IPS-15b (cell line): ENCODE measurements at regions not wholly inside any gene's neighbourhood (a gene's known extent, or its start where the extent isn't known, plus 50 kb on each side); places are given as distances from the start of the nearest gene placed in this dataset.

Source experiments
- H3K27me3 ChIP-seq: one replicate; pipeline ENCODE4 v1.6.1; 2013; ENCODE audit warnings: low read length; ENCODE audit not compliant: control insufficient read depth, insufficient read depth
- H3K36me3 ChIP-seq: one replicate; pipeline ENCODE4 v1.6.1; 2013; ENCODE audit warnings: low read length; ENCODE audit not compliant: control insufficient read depth, insufficient read depth
- H3K4me1 ChIP-seq: one replicate; pipeline ENCODE4 v1.6.1; 2013; ENCODE audit warnings: mild to moderate bottlenecking, low read length; ENCODE audit not compliant: control insufficient read depth, insufficient read depth
- H3K4me3 ChIP-seq: one replicate; pipeline ENCODE4 v1.5.1; 2013; ENCODE audit warnings: low read depth, low read length
- H3K9ac ChIP-seq: one replicate; pipeline ENCODE4 v1.6.1; 2013; ENCODE audit warnings: low read depth, mild to moderate bottlenecking, low read length
- H3K9me3 ChIP-seq: one replicate; pipeline ENCODE4 v1.6.1; 2013; ENCODE audit warnings: mild to moderate bottlenecking, low read length; ENCODE audit not compliant: control insufficient read depth, insufficient read depth

DNA sequence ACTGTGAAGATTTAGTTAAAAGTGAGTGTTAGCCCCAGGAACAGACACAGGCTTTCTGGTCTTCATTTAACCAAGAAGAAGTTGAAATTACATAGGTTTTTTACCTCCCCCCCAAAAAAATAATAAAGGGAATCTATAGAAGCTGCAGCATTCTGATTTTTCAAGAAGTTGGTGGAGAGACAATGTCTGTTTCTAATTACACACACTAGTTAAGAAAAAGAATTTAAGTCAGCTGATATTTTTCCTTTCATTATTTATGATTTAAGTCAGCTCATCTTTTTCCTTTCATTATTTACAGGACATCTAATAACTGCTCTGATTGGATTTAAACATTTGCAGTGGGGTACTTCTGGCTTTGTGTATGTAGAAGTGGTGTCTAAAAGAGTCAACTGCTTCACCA is 201.4 kb upstream of the NRP1 start:
- H3K9me3 ChIP-seq = no peaks in the 10 kb centered on the region
- no peak overlapping the region for H3K9ac ChIP-seq
- no peaks in the 10 kb centered on the region for H3K36me3 ChIP-seq
- H3K27me3 ChIP-seq = no peaks in the 10 kb centered on the region
- no peak overlapping the region for H3K4me3 ChIP-seq
- H3K4me1 ChIP-seq = peaks cover 9% of the 10 kb centered on the region

GRCh38 chr10:33534416-33534815 is 199.9 kb upstream of the NRP1 start:
- peaks cover 10% of the 10 kb centered on the region for H3K4me1 ChIP-seq
- no peaks in the 10 kb centered on the region for H3K36me3 ChIP-seq
- no peak overlapping the region for H3K4me3 ChIP-seq
- H3K27me3 ChIP-seq = no peaks in the 10 kb centered on the region
- H3K9me3 ChIP-seq = no peaks in the 10 kb centered on the region
- H3K9ac ChIP-seq = no peak overlapping the region

- no peaks in the 10 kb centered on the region for H3K27me3 ChIP-seq
- H3K4me3 ChIP-seq = no peak overlapping the region
- no peak overlapping the region for H3K9ac ChIP-seq
- no peaks in the 10 kb centered on the region for H3K9me3 ChIP-seq
- H3K36me3 ChIP-seq = no peaks in the 10 kb centered on the region
- H3K4me1 ChIP-seq = peaks cover 10% of the 10 kb centered on the region
These were observed 199.1 kb upstream of the NRP1 start for GRCh38 chr10:33533612-33534011.

DNA sequence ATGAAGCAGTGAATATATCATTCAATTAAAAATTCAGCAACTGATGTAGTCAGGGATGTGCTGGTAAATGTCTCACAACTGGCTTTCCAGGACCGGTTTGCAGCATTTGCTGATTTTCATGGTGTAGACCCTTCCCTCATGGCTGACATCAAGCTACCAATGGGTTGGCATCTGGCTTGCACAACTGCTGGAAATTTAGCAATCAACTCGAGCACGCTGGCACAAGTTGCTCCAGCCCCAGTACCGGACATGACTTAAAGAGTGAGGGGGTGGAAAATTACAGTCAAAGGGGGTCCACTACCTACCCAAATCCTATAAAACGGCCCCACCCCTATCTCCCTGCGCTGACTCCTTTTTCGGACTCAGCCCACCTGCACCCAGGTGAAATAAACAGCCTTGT is 198.4 kb upstream of the NRP1 start:
- H3K4me1 ChIP-seq = peaks cover 10% of the 10 kb centered on the region
- no peaks in the 10 kb centered on the region for H3K9me3 ChIP-seq
- H3K27me3 ChIP-seq = no peaks in the 10 kb centered on the region
- H3K4me3 ChIP-seq = no peak overlapping the region
- no peaks in the 10 kb centered on the region for H3K36me3 ChIP-seq
- no peak overlapping the region for H3K9ac ChIP-seq

GRCh38 chr10:33529234-33529633 is 194.8 kb upstream of the NRP1 start:
- H3K4me1 ChIP-seq = peaks cover 8% of the 10 kb centered on the region
- no peaks in the 10 kb centered on the region for H3K36me3 ChIP-seq
- H3K4me3 ChIP-seq = no peak overlapping the region
- no peaks in the 10 kb centered on the region for H3K27me3 ChIP-seq
- no peaks in the 10 kb centered on the region for H3K9me3 ChIP-seq
- H3K9ac ChIP-seq = no peak overlapping the region

GRCh38 chr10:33524966-33525365 is 190.5 kb upstream of the NRP1 start:
- no peak overlapping the region for H3K9ac ChIP-seq
- H3K36me3 ChIP-seq = no peaks in the 10 kb centered on the region
- H3K4me1 ChIP-seq = peaks cover 4% of the 10 kb centered on the region
- H3K27me3 ChIP-seq = no peaks in the 10 kb centered on the region
- H3K9me3 ChIP-seq = no peaks in the 10 kb centered on the region
- H3K4me3 ChIP-seq = no peak overlapping the region

DNA sequence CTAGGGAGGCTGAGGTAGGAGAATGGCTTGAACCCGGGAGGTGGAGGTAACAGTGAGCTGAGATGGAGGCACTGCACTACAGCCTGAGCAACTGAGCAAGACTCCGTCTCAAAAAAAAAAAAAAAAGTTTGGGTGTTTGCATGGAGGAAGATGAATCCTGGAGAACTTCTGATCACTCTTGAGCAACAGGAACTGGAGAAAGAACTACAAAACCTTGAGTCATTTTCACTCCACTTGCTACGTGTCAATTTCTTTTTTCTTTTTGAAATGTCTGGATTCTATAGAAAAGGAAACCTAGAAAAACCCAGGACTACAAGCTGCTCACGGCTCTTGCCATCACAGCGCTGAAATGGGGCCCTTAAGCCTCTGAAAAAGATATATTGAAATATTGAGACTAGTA is 189.6 kb upstream of the NRP1 start:
- Histone ChIP-seq H3K4me3 (no peak overlapping the region), H3K36me3 (no peaks in the 10 kb centered on the region), H3K9ac (no peak overlapping the region), H3K4me1 (peaks cover 11% of the 10 kb centered on the region), H3K27me3 (no peaks in the 10 kb centered on the region), H3K9me3 (no peaks in the 10 kb centered on the region)

- no peaks in the 10 kb centered on the region for H3K36me3 ChIP-seq
- no peak overlapping the region for H3K9ac ChIP-seq
- H3K9me3 ChIP-seq = no peaks in the 10 kb centered on the region
- peaks cover 18% of the 10 kb centered on the region for H3K4me1 ChIP-seq
- H3K27me3 ChIP-seq = no peaks in the 10 kb centered on the region
- H3K4me3 ChIP-seq = no peak overlapping the region
These were observed 188.8 kb upstream of the NRP1 start for GRCh38 chr10:33523236-33523792.

- no peak overlapping the region for H3K9ac ChIP-seq
- H3K36me3 ChIP-seq = no peaks in the 10 kb centered on the region
- H3K4me3 ChIP-seq = no peak overlapping the region
- H3K4me1 ChIP-seq = peaks cover 18% of the 10 kb centered on the region
- no peaks in the 10 kb centered on the region for H3K9me3 ChIP-seq
- H3K27me3 ChIP-seq = no peaks in the 10 kb centered on the region
These were observed 187.4 kb upstream of the NRP1 start for GRCh38 chr10:33521904-33522303.

DNA sequence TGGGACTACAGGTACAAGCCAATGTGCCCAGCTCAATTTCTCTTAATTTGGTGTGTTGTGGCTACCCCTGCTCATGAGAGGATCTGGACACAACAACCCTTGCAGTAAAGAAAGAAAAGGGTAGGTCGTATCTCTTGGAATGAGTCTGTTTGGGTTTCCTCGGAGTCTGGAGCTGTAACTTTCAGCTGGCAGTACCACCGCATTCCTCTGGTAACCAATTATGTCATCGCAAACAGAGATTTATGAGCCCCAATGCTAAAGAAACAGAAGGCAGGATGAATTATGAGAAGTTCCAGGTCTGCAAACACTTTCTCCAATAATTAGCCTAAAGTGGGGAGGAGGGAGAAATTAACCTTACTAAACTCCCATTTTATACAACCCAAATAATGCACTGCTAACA is 186.6 kb upstream of the NRP1 start:
- no peak overlapping the region for H3K9ac ChIP-seq
- H3K4me1 ChIP-seq = peaks cover 18% of the 10 kb centered on the region
- no peaks in the 10 kb centered on the region for H3K9me3 ChIP-seq
- no peaks in the 10 kb centered on the region for H3K36me3 ChIP-seq
- no peaks in the 10 kb centered on the region for H3K27me3 ChIP-seq
- H3K4me3 ChIP-seq = no peak overlapping the region

DNA sequence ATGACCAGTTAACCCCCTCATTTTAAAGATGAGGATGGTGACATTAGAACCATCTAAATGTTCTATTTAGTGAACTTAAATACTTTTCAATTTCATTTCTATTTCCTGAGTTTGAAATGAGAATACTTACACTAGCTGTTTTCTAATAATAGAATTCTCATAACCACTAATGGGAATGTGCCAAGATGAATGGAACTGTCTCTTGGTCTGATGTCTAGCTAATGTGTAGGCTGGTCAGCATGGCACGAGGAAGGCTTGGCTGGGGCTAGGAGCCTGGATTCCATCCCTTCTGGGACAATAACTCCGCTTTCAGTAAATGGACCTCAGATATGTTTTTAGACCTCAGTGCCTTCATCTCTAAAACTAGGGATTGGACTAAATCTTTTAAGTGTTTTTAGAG is 185.8 kb upstream of the NRP1 start:
- Histone ChIP-seq H3K4me3 (no peak overlapping the region), H3K4me1 (peaks cover 18% of the 10 kb centered on the region), H3K36me3 (no peaks in the 10 kb centered on the region), H3K9ac (no peak overlapping the region), H3K27me3 (no peaks in the 10 kb centered on the region), H3K9me3 (no peaks in the 10 kb centered on the region)

DNA sequence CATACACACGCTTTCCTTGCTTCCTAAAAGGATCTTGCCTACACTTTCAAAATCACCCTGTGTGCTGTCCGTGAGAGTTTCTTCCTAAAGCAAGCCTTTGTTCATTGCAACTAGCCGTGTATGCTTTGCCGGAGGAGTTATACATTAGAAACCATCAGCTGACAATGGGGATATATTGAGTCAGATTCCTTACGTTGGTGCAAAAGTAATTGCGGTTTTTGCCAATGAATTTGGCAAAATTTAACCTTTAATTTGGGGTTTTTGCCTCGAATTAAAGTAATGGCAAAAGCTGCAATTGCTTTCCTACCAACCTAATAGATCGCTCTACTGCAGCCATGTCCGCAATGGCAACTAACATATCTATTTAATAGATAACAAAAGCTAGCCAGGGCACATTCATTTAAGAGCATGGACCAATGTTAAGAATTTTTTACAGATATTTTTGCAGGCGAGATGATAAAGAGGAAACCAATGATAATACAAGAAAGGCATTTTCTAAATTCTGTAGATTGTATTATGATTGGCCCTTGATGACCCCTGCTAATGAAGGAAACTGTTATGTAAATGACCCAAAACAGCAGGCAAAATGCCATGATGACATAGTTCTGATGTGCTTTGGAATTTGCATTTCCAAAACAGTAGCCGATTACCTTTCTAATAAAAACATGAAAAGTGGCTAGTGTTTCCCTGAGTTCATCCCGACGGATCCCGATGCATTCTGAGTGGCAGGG is 184.8 kb upstream of the NRP1 start:
- Histone ChIP-seq H3K36me3 (no peaks in the 10 kb centered on the region), H3K4me3 (no peak overlapping the region), H3K9ac (no peak overlapping the region), H3K27me3 (no peaks in the 10 kb centered on the region), H3K9me3 (no peaks in the 10 kb centered on the region), H3K4me1 (peaks cover 18% of the 10 kb centered on the region)
